GM19438 (cell line): ENCODE measurements at regions not wholly inside any gene's neighbourhood (a gene's known extent, or its start where the extent isn't known, plus 50 kb on each side); places are given as distances from the start of the nearest gene placed in this dataset.
"Not testable (repeated sequence)": the region's sequence is repeated elsewhere in the genome, so short reads cannot be mapped to it uniquely, and the experiment has no call there.

Experiments
- ATAC-seq: cut with Tn5 transposase; IDR thresholded peaks from one replicate; pipeline ENCODE4 v1.9.1; 2021; ENCODE audit warnings: low read depth; ENCODE audit not compliant: unreplicated experiment

DNA sequence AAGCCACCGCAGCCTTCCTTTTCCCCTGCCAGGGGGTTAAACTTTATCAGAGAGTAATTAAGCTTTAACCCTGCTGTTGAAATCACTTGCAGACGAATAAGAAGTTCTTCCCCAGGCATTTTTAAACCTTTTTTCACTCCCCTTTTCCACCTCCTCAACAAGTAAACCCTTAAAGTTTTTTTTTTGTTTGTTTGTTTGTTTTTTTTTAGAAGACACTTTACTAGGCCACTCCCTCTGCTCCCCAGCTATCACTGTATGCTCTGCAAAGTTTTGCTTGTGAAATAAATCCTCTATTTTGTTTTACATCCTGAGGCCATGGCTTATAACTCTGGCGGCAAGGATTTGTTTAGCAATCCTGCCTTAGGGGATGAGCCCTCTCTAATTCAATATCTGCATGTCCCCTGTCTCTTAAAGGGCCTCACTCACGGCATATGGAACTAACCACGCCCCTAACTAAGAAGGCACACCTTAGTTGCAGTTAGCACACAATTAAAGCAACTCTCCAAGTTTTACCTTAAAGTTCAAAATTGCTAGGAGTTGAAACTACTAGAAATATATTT is 1354.7 kb upstream of the LRRTM3 start:
- ATAC-seq: peak; percentile 48

DNA sequence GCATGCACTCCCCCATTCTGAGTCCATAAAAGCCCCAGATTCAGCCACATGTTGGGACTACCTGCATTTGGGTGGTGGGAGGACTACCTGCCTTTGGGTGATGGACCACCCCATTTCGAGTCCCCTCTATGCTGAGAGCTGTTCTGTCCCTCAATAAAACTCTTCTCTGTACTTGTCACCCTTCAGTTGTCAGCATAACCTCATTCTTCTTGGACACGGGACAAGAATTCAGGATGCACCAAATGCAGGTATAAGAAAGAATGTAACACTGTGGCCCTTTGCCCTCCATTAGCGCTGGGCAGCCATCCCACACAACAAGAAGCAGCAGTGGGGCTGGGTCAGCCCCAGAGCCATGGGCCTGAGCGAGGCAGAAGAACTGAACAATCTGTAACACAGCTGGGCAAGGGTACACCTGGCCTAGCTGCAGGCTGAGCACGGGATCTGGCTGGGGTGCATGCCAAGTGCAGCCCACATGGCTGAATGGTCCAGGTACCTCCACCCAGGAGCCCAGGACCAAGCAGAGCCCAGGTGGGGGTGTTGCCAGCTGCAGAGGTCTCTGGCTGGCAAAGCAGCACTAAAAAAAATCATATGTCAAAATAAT is 1344.3 kb upstream of the LRRTM3 start:
- no peak for ATAC-seq

- ATAC-seq: no peak
Measured at GRCh38 chr10:65602182-65602865, 1323.5 kb upstream of the LRRTM3 start.

DNA sequence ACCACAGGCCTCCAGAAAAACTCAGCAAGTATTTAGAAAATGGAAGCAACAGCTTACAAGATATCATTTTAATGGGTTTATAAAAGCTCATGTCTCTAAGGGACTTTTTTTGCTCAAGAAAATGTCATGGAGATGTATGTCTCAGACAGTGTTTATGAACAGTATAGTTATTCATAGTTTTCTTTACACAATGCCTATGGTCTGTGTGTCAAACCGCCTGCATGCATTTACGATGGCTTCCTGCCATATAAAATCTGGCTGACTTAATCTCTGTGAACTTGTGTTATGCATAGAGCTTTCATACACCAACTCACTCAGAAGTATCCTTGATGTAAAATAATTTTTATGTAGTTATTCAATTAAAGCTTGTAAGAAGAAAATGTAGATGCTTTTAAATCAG is 1314.2 kb upstream of the LRRTM3 start:
- ATAC-seq: no peak

DNA sequence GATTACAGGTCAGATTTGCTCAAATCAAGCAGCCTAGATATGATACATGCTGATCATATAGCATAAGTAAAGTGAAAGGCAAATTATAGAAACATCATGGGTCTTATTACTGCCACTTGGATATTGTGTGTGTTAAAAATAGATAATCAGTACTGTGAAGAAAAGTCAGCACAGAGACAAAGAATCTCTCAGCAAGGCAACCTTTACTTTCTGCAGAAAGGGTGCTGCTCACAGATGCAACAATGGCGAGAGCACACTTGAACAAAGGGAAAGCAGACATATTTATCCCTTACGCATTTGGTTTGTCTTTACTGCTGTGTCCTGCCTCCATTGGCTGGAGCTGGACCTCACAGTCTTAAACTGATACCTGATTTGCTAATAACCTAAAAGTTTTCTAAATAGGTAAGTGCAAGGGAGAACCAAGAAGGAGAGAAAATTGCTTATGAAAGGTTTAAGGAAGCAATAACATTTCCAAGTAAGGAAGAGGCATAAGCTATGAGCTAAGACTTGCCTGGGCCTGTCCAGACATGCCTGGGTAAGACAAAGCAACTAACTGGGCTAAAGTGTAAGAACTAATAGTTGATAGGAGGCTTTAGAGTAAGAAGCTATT is 1310.8 kb upstream of the LRRTM3 start:
- no peak for ATAC-seq

- no peak for ATAC-seq
Measured at GRCh38 chr10:65618126-65618525, 1307.7 kb upstream of the LRRTM3 start.

- ATAC-seq: no peak
Measured at GRCh38 chr10:65620404-65621048, 1305.3 kb upstream of the LRRTM3 start.

GRCh38 chr10:65622608-65623007 is 1303.2 kb upstream of the LRRTM3 start:
- no peak for ATAC-seq

- no peak for ATAC-seq
Measured at GRCh38 chr10:65628493-65629139, 1297.2 kb upstream of the LRRTM3 start.

- ATAC-seq: no peak
Measured at GRCh38 chr10:65660006-65660405, 1265.8 kb upstream of the LRRTM3 start.

GRCh38 chr10:65670087-65670486 is 1255.7 kb upstream of the LRRTM3 start:
- ATAC-seq: no peak

GRCh38 chr10:65670596-65670995 is 1255.2 kb upstream of the LRRTM3 start:
- ATAC-seq: not testable (repeated sequence)

DNA sequence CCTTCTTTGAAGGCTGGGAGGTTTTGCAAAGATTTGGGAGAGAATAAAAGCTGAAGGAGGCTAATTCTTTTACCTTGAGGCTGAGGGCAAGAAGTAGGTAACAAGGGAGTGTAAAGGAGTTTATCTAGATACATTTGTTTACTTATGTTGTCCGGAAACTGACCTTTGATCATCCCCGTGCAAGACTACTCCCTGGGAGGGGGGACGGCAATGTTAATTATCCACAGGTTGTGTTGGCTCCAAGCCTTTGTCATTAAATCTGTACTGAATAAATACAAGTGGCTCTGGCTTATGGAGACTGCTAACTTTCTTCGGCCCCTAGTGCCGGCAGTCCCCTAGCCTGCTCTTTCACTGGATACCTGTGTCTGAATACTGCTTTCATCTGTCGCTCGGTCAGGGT is 1250.6 kb upstream of the LRRTM3 start:
- ATAC-seq: no peak

DNA sequence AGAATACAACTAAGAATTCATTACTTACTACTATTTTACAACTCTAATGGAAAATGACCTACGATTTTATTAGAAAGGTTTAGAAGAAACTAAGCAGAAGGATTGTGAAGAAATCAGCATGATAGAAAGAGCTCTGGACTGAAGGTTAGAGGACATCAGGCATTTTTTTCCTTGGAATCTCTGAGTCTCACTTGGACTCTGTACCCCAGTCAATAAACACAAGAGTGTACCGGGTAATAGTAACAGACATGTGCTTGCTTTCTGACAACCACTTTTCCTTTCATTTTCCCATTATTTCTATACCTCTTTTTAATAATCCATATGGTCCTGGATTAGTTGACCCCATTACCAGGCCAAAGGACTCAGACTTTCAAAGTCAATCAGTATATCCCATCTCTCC is 1240.9 kb upstream of the LRRTM3 start:
- no peak for ATAC-seq

DNA sequence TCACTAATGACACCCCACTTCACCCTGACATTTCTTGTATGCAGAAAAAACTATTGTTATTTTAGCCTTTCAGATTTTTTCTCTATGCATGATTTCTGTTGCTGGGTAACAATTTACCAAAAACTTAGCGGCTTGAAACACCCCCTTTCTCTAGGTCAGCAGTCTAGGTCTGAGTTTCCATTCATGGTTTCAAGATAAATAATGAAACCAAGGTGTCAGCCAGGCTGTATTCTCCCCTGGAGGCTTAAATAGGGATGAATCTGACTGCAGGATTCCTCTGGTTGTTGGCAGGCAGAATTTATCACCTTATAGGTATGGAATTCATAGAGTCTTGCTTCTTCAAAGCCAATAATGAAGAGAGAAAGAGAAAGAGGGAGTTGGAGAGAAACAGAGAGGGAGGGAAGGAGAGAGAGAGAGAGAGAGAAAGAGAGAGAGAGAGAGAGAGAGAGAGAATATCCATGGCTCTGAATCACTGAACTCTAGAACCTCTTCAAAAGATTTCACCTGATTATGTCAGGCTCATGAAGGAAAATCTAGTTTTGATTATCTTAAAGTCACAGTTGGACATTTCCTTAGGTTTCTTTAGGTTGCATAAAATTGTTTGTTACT is 1224.6 kb upstream of the LRRTM3 start:
- no peak for ATAC-seq

GRCh38 chr10:65708057-65708456 is 1217.8 kb upstream of the LRRTM3 start:
- no peak for ATAC-seq

- no peak for ATAC-seq
Measured at GRCh38 chr10:65710306-65710705, 1215.5 kb upstream of the LRRTM3 start.

- no peak for ATAC-seq
Measured at GRCh38 chr10:65719790-65720189, 1206.0 kb upstream of the LRRTM3 start.

GRCh38 chr10:65720901-65721300 is 1204.9 kb upstream of the LRRTM3 start:
- ATAC-seq: no peak

DNA sequence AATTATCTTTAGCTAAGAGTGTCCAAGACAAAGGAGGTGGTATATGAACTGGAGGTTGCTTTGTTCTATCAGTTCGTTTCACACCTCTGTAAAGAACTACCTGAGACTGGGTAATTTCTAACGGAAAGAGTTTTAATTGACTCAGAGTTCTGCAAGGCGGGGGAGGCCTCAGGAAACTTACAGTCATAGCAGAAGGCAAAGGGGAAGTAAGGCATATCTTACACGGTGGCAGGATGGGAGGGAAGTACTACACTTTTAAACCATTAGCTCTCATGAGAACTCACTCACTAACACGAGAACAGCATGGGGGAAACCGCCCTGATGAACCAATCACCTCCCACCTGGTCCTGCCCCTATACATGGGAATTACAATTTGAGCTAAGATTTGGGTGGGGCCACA is 1202.3 kb upstream of the LRRTM3 start:
- no peak for ATAC-seq
